Astrocyte (in vitro differentiated cells and primary cell): ENCODE measurements at regions not wholly inside any gene's neighbourhood (a gene's known extent, or its start where the extent isn't known, plus 50 kb on each side); places are given as distances from the start of the nearest gene placed in this dataset.

Source experiments
- EZH2 ChIP-seq: IDR thresholded peaks from 2 replicates; pipeline ENCODE4 v1.6.1; 2012; ENCODE audit warnings: mild to moderate bottlenecking, low read length, inconsistent platforms; ENCODE audit not compliant: insufficient read depth
- TF ChIP-seq, protein P1 (sequence below): IDR thresholded peaks from 2 replicates; pipeline ENCODE4 v1.5.1; 2011; ENCODE audit warnings: low read depth, mild to moderate bottlenecking, inconsistent platforms, low read length, moderate library complexity; ENCODE audit not compliant: insufficient read depth

DNA sequence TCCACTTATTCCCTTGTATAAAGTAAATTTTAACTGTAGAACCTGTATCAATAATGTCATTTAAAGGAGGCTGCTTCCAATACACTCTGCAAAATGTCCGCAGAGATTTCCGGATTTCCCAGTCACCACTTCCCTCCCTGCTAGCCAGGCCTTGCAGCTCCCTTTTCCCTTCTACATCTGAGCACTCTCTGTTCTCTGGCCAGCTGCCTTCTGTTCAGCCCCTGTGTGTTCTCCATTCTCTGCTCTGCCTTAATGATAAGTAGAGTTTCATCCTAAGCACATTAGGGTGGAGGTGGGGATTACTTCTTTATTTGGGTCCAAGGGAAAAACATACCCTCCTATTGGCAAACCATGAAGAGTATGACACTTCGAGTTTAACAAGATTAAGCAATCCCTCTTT lies 719.6 kb upstream of the WWC1 start:
- TF ChIP-seq, protein P1, sequence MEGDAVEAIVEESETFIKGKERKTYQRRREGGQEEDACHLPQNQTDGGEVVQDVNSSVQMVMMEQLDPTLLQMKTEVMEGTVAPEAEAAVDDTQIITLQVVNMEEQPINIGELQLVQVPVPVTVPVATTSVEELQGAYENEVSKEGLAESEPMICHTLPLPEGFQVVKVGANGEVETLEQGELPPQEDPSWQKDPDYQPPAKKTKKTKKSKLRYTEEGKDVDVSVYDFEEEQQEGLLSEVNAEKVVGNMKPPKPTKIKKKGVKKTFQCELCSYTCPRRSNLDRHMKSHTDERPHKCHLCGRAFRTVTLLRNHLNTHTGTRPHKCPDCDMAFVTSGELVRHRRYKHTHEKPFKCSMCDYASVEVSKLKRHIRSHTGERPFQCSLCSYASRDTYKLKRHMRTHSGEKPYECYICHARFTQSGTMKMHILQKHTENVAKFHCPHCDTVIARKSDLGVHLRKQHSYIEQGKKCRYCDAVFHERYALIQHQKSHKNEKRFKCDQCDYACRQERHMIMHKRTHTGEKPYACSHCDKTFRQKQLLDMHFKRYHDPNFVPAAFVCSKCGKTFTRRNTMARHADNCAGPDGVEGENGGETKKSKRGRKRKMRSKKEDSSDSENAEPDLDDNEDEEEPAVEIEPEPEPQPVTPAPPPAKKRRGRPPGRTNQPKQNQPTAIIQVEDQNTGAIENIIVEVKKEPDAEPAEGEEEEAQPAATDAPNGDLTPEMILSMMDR: no peak
- TF ChIP-seq EZH2: no peak
